ENCODE measurements at regions not wholly inside any gene's neighbourhood (a gene's known extent, or its start where the extent isn't known, plus 50 kb on each side); places are given as distances from the start of the nearest gene placed in this dataset.

- no peak overlapping the region for H3K14ac ChIP-seq (replicated peaks; ENCODE audit: low read depth, low read length)
- H2BK5ac ChIP-seq (ENCODE audit: low read depth, low read length, poor library complexity, severe bottlenecking), result no peak overlapping the region
- no peak overlapping the region for H3K23ac ChIP-seq (ENCODE audit: low read depth, low read length)
- no peak overlapping the region for H4K91ac ChIP-seq (ENCODE audit: insufficient read depth, low read depth, low read length)
- in situ Hi-C loops (cut with MboI; ENCODE audit: low sequenced_read_pairs) (no loop called here), dilution Hi-C loops (cut with HindIII; ENCODE audit: low sequenced_read_pairs, unreplicated experiment) (no loop called here), intact Hi-C loops (cut with micrococcal nuclease) (loop anchor here (5.0 kb wide), 2 partner anchors 42 to 118 kb away; no protein-coding TSS in a partner anchor)
- no peak overlapping the region for H3K4ac ChIP-seq (ENCODE audit: low read depth, low read length)
- H3K27ac ChIP-seq (ENCODE audit: insufficient read depth, low read length), result no peak overlapping the region
- no peak for DNase-seq
- no CpG with 5 or more reads among the region's 4 CpGs for WGBS, 2 experiments (ENCODE audit: extremely low coverage in 2 of 2, insufficient read length in 1 of 2)
- POLR2A ChIA-PET (ENCODE audit: unreplicated experiment), result no interaction called here
- no peaks in the 10 kb centered on the region for H3K27me3 ChIP-seq (ENCODE audit: control insufficient read depth, insufficient read depth, low read length)
- no peak for ATAC-seq (ENCODE audit: low read depth)
- no peak overlapping the region for H2AFZ ChIP-seq (replicated peaks; ENCODE audit: low read length, poor library complexity)
- no peak overlapping the region for H3K4me2 ChIP-seq (ENCODE audit: low read depth, low read length)
- BruUV-seq (replicated peaks), result no TSS peak
- no peak for TF ChIP-seq SMC3 (IDR thresholded peaks at IDR 0.05; ENCODE audit: low read depth, low read length)
- no peak for TF ChIP-seq ELK1 (IDR thresholded peaks at IDR 0.05; ENCODE audit: borderline replicate concordance, low read depth, low read length)
- TF ChIP-seq BHLHE40 (IDR thresholded peaks at IDR 0.05; ENCODE audit: low read depth, low read length), result no peak
- no peak for TF ChIP-seq RCOR1 (IDR thresholded peaks at IDR 0.05; ENCODE audit: insufficient replicate concordance, low read length)
- no peak for TF ChIP-seq FOS (IDR thresholded peaks at IDR 0.05; ENCODE audit: low read depth, low read length)
- no peak for TF ChIP-seq RFX5 (IDR thresholded peaks at IDR 0.05; ENCODE audit: low read depth, low read length)
- TF ChIP-seq RAD21 (IDR thresholded peaks at IDR 0.05; ENCODE audit: low read length), result no peak
- no peak for TF ChIP-seq MXI1 (IDR thresholded peaks at IDR 0.05; ENCODE audit: borderline replicate concordance, low read depth, low read length)
- TF ChIP-seq CHD1 (IDR thresholded peaks at IDR 0.05; ENCODE audit: low read depth, low read length), result no peak
- no peak for TF ChIP-seq CEBPB (IDR thresholded peaks at IDR 0.05; ENCODE audit: low read depth, low read length)
- TF ChIP-seq MAZ (IDR thresholded peaks at IDR 0.05; ENCODE audit: borderline replicate concordance, low read depth, low read length), result no peak
- TF ChIP-seq POLR2A (IDR thresholded peaks at IDR 0.05; ENCODE audit: low read depth, low read length), result no peak
- no peak for TF ChIP-seq CTCF (conservative IDR thresholded peaks at IDR 0.05; ENCODE audit: low read depth, low read length)
- no peak for TF ChIP-seq USF2 (IDR thresholded peaks at IDR 0.05; ENCODE audit: low read depth, low read length)
- no peak for TF ChIP-seq NFE2L2 (IDR thresholded peaks at IDR 0.05; ENCODE audit: low read depth, low read length)
- no peak for TF ChIP-seq MAFK (IDR thresholded peaks at IDR 0.05; ENCODE audit: low read depth, low read length)
- H3K36me3 ChIP-seq (ENCODE audit: control insufficient read depth, insufficient read depth, low read length), result no peaks in the 10 kb centered on the region
- CTCF ChIA-PET, result no interaction called here
- no peaks in the 10 kb centered on the region; the same call in 1 of the 2 replicates for H3K9me1 ChIP-seq (ENCODE audit: insufficient read depth, low read length)
- no peak overlapping the region for H2BK15ac ChIP-seq (ENCODE audit: low read depth, low read length)
- no peak overlapping the region for H3K56ac ChIP-seq (ENCODE audit: extremely low read depth, insufficient read depth, low read length)
- no peak overlapping the region for H2AK9ac ChIP-seq (replicated peaks; ENCODE audit: low read depth, low read length, poor library complexity)
- no peak overlapping the region for H2BK20ac ChIP-seq (ENCODE audit: low read depth, low read length)
- no peaks in the 10 kb centered on the region for H3K79me1 ChIP-seq (ENCODE audit: low read depth in 1 of 2, low read length in 2 of 2)
- no peak overlapping the region for H3K18ac ChIP-seq (ENCODE audit: low read depth, low read length)
- no peak overlapping the region for H3K9ac ChIP-seq (ENCODE audit: low read depth, low read length)
- peaks cover 7% of the 10 kb centered on the region for H3K4me1 ChIP-seq (ENCODE audit: control insufficient read depth, insufficient read depth, low read length)
- no peaks in the 10 kb centered on the region for H3K9me3 ChIP-seq (ENCODE audit: control insufficient read depth, insufficient read depth, low read length)
- no peak overlapping the region for H2AK5ac ChIP-seq (ENCODE audit: low read depth, low read length)
- no peaks in the 10 kb centered on the region for H4K20me1 ChIP-seq (ENCODE audit: insufficient read depth, low read length)
- no peak overlapping the region for H3K4me3 ChIP-seq (ENCODE audit: insufficient read depth, low read depth, low read length)
- H2BK120ac ChIP-seq (ENCODE audit: low read depth, low read length), result no peak overlapping the region
- H4K5ac ChIP-seq (ENCODE audit: low read depth, low read length), result no peak overlapping the region
- no peak overlapping the region; a peak in 1 of 4 replicates for H4K8ac ChIP-seq (ENCODE audit: low read depth in 2 of 2, low read length in 2 of 2)
These were observed 111.6 kb upstream of the SERTAD2 start for GRCh38 chr2:64765160-64765805.

Data from IMR-90 (cell line).